GM19328 (cell line): ENCODE measurements at regions not wholly inside any gene's neighbourhood (a gene's known extent, or its start where the extent isn't known, plus 50 kb on each side); places are given as distances from the start of the nearest gene placed in this dataset.
"Not testable (repeated sequence)": the region's sequence is repeated elsewhere in the genome, so short reads cannot be mapped to it uniquely, and the experiment has no call there.

ENCODE experiments used
- ATAC-seq: cut with Tn5 transposase; IDR thresholded peaks from one replicate; pipeline ENCODE4 v1.9.1; 2021; ENCODE audit warnings: mild to moderate bottlenecking, moderate library complexity; ENCODE audit not compliant: unreplicated experiment

DNA sequence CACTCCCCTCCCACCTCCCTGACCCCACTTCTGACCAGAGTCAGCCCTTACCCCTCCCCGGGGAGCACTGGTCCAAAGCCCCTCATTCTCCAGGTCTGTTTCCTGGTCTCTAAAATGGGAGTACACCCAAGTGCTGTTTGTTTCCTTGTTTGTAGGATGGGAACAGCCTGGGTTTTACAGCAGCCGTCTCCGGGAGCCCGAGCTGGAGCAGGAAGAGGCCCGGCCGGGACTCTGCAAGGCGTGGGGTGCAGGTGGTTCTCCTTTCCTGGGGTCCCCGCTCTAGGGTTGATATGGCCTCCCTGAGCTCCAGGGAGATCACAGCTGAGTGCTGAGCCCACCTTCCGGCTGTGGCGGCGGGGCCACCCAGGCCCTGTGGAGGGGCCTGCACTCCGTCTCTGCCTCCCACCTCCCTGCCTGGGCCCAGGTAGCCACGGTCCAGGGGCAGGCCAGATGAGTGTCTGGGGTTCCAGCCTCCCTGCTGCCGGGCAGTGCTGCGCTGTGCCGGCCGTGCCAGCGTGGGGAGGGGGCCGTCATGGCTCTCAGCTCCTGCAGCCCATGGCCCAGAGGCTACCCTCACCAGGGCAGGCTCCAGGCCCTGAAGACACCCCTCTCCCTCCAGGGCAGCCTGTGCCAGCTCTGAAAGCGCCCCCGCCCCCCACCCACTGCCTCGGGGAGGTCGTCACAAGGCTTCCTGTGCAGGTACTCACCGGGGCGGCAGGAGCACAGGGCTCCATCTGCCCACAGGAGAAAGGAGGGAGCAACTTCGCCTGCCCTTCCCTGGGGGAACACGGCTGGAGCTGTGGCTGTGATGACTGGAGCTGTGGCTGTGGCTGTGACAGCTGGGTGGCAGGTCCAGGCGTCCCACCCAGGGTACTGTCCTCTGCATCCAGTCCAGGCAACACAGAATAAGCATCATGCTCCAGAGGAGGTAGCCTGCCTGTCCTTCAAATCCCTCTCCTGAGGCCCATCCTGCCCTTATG, 98.8 kb downstream of the ADRA2C start:
- no peak for ATAC-seq

DNA sequence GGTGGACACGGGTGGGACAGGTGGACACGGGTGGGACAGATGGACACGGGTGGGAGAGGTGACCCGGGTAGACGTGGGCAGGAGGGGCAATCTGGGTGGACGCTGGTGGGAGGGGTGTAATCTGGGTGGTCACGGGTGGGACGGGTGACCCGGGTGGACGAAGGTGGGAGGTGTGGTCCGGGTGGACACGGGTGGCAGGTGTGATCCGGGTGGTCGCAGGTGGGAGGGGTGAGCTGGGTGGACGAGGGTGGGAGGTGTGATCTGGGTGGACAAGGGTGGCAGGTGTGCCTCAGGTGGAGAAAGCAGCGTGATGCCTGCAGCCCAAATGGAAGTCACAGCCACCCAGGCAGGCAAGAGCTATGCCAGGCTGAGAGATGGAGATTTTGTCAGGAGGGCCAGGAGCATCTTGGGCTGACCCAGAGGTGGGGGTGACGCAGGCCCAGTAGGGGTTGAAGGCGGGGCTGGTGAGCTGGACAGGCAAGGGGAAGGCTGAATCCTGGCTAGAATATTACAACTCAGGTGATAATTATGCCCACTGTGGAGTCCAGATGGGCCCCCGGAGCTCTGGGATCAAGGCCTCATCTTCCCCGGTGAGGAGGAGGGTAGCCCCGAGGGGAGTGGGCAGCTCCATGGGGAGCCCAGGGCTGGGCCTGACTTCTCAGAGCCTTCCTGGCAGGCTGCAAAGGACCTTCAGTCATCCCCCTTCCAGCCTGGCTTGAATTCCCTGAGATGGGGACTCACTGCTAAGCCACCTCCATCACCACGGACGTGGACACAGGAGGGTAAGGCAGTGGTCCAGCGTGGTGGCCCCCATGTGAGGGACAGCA, 100.0 kb downstream of the ADRA2C start:
- ATAC-seq, result no peak

DNA sequence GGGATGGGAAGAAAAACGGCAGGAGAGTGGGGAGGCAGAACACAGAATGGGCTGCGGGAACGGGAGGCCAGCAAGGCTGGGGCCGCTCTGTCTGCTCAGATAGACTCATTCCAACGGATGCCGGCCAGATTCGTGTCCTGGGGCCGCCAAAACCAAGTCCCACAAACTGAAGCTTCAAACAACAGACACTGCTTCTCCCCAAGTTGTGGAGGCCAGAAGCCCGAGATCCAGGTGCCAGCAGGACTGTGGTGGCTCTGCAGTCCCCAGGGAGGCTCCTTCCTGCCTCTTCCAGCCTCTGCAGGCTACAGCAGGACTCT, 100.6 kb downstream of the ADRA2C start:
- ATAC-seq, result no peak

DNA sequence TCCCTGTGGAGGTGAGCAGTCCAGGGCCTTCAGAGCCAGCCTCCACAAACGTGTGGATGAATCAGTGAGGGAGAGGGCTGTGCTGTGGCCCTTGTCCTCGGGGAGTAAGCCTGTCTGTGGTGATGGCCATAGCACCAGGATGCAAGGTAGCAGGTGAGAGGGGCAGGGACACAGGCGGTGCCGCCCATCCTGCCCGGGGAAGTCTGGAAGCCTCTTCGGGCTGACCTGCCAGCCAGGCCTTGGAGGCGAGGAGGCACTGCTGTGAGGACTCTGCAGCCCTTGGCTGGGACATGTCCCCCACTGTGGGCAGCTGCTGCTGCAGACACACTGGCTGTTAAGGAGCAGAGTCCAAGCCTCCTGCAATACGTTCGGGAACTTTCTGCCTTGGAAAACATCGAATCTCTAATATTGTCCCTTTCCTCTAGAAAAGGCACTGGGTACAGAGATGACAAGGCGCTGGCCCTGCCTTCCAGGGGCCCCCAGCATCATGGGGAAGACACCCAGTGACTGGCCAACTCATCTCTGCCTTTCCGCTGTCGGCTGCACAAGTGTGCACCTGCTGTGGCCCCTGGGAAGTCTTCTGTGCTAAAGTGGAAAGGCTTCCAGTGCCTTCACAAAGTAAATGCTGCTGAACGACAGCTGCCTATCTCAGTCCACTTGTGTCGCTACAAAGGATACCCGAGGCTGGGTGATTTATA, 101.4 kb downstream of the ADRA2C start:
- no peak for ATAC-seq

DNA sequence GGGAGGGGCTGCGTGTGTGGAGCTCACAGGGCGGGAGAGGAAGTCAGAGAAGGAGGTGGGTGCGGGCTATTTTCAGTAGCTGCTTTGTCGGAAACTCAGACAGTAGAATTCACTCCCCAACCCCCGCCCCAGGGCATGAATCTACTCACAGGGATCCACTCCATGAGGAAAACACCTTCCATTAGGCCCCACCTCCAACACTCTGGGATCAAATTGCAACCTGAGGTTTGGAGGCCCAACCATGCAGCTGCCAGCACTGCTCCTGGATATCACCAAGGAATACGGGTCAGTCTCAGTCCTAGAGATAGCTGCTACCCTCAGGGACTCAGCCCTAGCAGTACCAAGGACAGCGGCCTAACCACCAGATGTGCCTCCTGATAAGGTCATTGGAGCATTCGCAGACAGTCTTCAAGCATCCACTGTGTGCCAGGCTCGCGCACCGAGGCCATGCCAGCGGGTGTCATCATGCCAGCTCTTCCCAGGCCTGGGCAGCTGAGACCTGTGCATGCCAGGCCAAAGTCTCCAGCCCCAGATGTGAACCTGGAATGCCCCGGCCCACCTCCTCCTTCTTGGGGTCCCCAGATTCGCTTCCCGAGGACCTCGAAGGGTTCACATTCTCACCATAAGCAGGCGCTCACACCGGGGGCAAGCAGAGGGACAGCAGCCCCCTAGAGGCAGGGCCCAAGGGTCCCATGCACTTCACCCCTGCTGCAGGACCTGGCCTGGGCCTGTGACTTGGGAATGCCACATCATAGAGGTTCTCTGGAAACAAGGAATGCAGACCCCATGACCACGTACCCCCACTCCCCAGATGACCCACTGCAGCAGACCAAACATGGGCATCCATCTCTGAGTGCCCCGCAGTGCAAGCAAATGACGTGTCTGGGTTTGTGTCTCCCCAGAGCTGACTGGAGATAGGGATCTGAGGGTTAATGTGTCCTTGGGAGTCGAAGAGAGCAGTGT, 102.3 kb downstream of the ADRA2C start:
- ATAC-seq, result no peak

DNA sequence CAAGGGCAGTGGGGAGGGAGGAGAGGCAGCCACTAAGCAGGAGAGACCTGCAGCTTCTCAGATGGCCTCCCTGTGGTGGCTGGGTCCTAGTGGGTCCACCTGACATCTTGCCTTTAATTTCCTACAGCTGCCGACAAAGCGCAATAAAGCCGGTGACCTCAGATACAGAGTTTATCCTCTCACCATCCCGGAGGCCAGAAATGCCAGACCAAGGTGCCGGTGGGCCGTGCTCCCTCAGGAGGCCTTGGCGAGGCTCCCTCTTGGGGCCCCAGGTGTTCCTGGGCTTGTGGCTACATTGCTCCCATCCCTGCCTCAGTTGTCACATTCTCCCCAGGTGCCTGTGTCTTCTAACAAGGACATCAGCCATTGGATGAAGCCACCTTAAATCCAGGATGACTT, 103.0 kb downstream of the ADRA2C start:
- ATAC-seq, result no peak

DNA sequence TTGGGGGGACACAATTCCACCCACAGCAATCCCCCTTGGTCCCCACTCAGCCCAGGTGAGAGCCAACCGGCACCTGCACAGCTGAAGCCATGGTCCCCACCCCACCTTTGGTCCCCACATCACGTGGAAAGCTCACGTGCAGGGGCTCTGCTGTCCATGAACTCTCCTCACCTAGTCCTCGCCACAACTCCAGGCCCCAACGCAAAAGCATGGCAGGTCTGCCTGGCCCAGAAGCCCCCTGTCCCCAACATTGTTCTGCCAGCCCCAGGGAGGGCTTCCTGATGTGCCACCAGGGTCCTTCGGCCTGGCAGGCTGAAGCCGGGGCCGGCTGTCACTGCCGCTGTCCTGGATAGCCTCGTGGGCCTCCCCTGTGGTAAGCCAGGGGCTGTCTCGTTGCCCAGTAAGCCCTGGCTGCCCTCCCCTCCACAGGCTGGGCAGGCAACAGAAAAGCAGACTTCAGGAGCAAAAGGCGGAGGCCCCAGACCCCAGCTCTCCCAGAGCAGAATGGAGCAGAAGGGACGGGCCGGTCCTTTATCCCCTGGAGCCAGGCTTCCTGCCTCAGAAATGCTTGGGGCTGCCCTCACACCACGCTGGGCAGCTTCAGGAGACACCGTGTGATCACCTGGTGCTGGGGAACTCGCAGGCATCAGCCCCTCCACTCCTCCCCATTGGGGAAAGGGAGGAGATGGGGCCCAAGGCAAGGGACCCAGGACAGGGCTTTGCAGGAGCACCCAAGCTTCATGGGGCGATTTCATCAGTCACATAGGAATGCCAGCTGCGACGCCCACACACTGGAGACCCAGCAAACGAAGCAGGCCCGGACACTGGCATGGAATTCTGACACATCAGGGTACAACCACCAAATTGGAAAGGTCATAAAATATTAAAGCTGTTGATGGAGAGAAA, 103.7 kb downstream of the ADRA2C start:
- ATAC-seq, result no peak

DNA sequence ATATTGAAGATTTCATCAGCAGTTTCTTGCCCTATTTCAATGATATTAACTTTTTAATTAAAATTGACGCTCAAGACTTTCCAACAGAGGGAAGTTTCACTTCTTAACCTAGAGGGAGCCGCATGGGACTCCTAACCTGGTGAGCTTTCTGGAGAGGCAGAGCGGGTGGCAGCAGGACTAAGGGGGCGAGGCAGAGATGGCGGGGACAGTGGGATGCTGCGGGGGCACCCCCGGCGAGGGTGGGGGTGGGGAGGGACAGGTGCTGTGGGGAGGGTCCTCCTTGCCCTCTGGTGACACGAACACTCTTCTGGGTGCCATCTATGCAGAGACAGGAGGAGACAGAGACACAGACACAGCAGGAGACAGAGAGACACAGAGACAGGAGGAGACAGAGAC, 104.4 kb downstream of the ADRA2C start:
- ATAC-seq, result no peak

DNA sequence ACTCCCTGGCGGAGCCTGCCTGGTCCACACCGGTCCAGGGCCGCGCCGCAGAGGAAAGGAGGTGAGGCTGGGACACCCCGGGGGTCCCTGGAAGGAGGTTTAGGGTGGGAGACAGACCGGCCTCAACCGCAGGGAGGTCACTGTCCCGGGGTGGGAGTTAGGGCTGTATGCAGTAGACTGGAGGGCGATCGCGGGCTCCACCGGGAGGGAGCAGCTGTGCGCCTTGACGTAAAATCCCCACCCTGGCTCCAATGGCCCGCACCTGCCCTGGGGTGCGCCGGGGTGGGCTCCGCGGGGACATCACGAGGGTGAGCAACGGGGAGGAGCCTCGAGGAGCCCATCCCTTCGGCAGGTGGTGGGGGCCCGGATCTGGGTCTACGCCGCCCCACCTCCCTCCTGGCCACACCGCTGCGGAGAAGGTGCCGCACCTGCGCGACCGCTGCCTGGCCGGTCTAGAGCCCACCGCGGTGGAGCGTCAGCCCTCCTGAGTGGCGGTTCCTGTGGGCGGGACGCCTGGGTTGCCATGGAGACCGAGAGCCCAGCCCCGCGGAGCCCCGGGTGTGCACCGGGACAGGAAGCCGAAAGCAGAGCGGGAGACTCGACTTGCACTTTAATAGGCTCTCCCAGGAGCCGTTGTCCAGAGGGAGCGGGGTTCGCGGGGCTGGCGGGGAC, 105.1 kb downstream of the ADRA2C start:
- ATAC-seq, result no peak

DNA sequence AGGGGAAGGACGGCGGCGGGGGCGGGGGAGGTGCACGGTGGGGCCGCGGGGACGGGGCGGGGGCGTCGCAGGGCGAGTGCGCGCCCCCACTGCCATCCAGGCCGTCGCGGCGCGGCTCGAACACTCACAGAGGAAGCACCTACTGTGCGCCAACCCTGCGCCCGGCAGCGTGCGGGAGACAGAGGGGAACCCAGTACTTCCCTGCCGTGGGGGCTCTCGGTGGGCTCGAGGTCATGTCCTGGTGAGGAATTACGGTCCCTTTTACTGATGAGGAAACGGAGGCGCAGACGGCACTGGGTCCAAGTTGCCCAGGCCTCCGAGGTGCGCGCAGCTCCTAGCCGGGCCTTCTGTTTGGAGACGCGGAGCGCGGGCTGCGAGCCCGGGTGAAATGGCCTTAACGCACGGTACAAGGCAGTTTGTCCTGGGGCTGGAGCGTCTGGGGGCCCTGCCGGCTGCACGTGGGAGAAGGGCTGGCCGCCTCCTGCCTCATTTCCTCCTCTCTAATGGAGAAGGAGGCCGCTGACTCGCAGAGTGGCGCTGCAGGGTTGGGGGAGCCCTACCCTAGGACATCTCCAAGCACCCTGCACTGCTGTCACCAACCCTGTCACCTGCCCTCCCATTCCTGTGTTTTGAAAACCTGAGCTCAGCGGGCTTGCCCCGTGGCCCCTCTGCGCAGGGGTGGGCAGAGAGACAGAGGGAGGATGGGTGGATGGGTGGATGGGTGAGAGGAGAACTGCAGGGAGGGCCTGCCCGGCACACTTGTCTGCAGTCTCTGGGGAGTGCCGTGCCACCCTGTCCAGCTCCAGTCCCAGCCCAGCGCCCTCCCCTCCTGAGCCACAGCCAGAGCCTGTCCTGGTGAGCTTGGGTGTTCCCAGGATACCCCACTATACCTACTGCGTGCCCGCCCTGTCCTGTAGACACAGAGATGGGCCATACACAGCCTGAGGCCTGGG, 106.0 kb downstream of the ADRA2C start:
- ATAC-seq, result no peak

DNA sequence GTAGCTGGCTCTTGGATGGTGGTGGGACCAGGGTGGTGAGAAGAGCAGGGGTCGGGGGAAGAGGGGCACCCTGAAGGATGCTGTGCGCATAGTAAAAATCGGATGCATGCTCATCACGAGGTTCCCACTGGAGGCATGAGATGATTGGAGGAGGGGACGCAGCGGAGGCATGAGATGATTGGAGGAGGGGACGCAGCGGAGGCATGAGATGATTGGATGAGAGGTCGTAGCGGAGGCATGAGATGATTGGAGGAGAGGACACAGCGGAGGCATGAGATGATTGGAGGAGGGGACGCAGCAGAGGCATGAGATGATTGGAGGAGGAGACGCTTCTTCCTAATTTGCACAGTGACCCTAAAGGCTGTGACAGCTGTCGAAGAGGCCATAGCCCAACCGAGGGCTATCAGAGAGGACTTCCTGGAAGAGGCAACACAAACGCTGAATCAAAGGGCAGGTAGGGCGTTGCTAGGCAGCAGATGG, 106.7 kb downstream of the ADRA2C start:
- no peak for ATAC-seq

DNA sequence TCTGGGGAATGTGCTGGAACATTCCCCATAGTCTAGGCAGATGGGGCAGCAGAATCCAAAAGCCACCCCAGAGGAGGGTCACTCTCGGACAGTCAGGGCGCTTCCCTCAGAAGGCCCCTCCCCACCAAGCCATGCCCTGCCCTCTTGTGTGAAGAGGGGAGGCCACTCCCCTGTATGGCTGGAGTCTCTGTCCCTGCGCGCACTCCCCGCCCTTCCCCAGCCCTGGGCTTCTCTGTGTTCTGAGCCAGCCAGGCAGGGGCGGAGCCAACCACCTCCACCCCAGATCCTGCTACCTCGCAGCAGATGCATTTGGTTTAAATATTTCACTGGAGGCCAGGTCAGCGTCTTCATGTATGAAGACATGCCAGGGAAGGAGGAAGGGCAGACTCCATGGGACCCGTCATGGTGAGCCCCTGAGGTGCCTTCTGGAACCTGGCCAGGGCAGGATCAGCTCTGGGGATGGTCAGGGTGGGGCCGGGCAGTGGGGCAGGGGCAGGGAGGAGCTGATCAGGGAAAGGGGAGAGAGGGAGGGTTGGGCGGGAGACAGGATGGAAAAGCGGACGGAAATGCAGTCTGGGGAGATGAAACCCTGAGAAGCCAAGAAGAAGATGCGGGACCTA, 107.3 kb downstream of the ADRA2C start:
- no peak for ATAC-seq

DNA sequence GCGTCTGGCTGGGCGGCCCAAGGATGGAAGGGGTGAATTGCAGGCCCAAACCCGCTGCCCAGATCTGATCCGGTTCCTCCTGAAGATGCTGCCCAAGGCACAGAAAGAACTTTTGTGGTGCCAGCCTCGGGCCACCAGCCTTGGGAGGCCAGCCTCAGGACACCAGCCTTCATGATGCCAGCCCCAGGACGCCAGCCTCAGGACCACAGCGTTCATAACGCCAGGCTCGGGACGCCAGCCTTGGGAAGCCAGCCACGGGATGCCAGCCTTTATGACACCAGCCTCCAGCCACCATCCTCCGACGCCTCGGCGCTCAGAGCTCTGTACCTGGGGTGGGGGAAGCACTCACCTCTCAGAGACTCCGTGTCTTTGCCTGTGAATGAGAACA, 107.8 kb downstream of the ADRA2C start:
- ATAC-seq, result no peak

DNA sequence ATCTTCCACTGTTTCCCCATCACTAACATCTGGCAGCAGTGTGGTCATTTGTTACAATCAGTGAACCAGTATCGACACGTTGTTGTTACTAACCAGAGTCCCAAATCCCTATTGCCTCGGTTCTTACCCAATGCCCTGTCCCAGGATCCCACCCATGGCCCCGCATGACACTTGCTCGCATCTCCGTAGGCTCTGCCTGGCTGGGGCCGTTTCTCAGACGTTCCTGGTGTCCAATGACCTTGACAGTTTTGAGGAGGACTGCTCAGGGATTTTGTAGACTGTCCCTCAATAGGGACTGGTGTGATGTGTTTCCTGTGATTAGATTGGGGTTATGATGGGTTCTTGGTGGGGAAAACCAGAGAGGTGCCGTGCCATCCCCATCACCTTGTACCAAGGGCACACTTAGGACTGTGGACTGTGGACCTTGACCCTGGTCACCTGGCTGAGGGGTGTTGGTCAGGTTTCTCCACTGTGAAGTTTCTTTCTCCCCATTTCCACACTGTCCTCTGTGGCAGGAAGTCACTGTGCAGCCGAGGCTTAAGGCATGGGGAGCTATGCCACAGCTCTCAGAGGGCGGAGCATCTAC, 108.4 kb downstream of the ADRA2C start:
- no peak for ATAC-seq

DNA sequence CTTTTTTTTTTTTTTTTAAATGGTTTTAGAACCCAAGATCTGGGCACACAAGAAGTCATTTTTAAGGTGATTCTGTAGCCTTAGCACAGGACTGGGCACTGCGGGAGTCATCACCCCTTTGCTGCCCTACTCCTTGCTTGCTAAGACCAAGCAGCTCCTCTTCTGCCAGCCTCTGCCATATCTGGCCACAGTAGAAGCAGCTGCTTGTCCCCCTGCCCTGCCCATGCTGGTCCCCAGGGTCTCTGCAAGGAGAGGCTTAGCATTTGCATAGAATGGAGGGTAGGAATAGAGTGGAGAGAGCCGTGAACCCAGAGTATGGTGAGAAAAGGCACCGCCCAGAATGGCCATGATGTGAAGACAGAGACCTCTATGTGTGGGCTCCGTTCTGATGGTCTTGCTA, 109.3 kb downstream of the ADRA2C start:
- no peak for ATAC-seq

DNA sequence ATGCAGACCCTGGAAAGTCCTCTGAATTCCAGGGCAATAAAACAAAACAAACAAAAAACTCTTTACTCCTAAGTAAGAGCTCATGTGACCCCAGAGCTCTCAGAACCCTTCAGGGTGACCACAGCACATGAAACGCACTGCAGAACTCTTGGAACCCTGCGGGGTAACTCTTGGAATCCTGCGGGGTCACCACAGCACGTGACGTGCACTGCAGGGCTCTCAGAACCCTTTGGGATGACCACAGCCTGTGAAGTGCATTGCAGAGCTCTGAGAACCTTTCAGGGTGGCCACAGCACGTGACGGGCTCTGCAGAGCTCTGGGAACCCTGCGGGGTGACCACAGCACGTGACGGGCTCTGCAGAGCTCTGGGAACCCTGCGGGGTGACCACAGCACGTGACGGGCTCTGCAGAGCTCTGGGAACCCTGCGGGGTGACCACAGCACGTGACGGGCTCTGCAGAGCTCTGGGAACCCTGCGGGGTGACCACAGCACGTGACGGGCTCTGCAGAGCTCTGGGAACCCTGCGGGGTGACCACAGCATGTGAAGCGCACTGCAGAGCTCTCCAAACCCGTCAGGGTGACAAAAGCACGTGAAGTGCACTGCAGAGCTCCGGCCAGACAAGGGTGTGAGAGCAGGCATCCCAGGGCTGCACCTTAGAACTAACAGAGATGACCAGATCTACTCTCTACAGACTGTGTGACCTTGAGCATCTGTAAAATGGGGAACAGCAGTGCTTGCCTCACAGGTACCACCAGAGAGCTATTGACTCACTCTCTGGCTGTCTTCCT, 110.1 kb downstream of the ADRA2C start:
- not testable (repeated sequence) for ATAC-seq
